Effector memory CD8-positive, alpha-beta T cell (primary cell): ENCODE measurements at regions not wholly inside any gene's neighbourhood (a gene's known extent, or its start where the extent isn't known, plus 50 kb on each side); places are given as distances from the start of the nearest gene placed in this dataset.

Experiments used
- ATAC-seq: fragments of 150-1000 bp; cut with Tn5 transposase; replicated peaks from 2 replicates; pipeline ENCODE4 v1.10.0; 2021; ENCODE audit warnings: mild to moderate bottlenecking, moderate library complexity
- DNase-seq, 3 experiments: peaks; one replicate each; pipeline ENCODE4 v3.0.0; 2021
- H3K27ac Mint-ChIP-seq, 2 donors: one replicate each; pipeline ENCODE4 v1.8.0; 2022; ENCODE audit warnings: mild to moderate bottlenecking in 2 of 2, mixed read lengths in 2 of 2, moderate library complexity in 2 of 2
- H3K27me3 Mint-ChIP-seq, 2 donors: one replicate each; pipeline ENCODE4 v1.8.0; 2022; ENCODE audit warnings: mixed read lengths in 2 of 2
- H3K36me3 Mint-ChIP-seq: one replicate; pipeline ENCODE4 v1.8.0; 2022; ENCODE audit warnings: mild to moderate bottlenecking, moderate library complexity, mixed read lengths; ENCODE audit not compliant: insufficient read depth
- H3K4me1 Mint-ChIP-seq, 2 donors: one replicate each; pipeline ENCODE4 v1.8.0; 2022; ENCODE audit warnings: low read depth in 2 of 2, mixed read lengths in 2 of 2
- H3K4me3 Mint-ChIP-seq, 2 donors: one replicate each; pipeline ENCODE4 v1.8.0; 2022; ENCODE audit warnings: mild to moderate bottlenecking in 2 of 2, mixed read lengths in 2 of 2, moderate library complexity in 2 of 2
- H3K9me3 Mint-ChIP-seq, 2 donors: one replicate each; pipeline ENCODE4 v1.8.0; 2022; ENCODE audit warnings: mixed read lengths in 2 of 2

GRCh38 chr10:111131168-111131799 lies 54.5 kb downstream of the ADRA2A start:
- ATAC-seq (no peak), DNase-seq (no peak)
- Mint-ChIP-seq H3K4me3 (no peak overlapping the region), H3K36me3 (no peaks in the 10 kb centered on the region), H3K9me3 (no peaks in the 10 kb centered on the region), H3K27ac (no peak overlapping the region), H3K4me1 (no peaks in the 10 kb centered on the region), H3K27me3 (peaks cover 63 to 65% of the 10 kb centered on the region in 2 donors)

- H3K27ac Mint-ChIP-seq, result no peak overlapping the region
Observed at GRCh38 chr10:111137007-111137406, 60.2 kb downstream of the ADRA2A start.

GRCh38 chr10:111137587-111137986 lies 60.8 kb downstream of the ADRA2A start:
- Mint-ChIP-seq H3K27ac (no peak overlapping the region), H3K4me1 (no peaks in the 10 kb centered on the region), H3K4me3 (no peak overlapping the region), H3K36me3 (no peaks in the 10 kb centered on the region), H3K9me3 (no peaks in the 10 kb centered on the region), H3K27me3 (peaks cover 70 to 74% of the 10 kb centered on the region in 2 donors)
- ATAC-seq, result no peak
- no peak for DNase-seq

More at GRCh38 chr10:111137007-111137406, 60.2 kb downstream of the ADRA2A start:
- Mint-ChIP-seq H3K36me3 (no peaks in the 10 kb centered on the region), H3K9me3 (no peaks in the 10 kb centered on the region), H3K4me1 (no peaks in the 10 kb centered on the region), H3K27me3 (peaks cover 71% of the 10 kb centered on the region in 2 donors), H3K4me3 (no peak overlapping the region)
- DNase-seq (no peak), ATAC-seq (no peak)

- H3K4me3 Mint-ChIP-seq, result no peak overlapping the region
- no peak for ATAC-seq
- no peaks in the 10 kb centered on the region for H3K9me3 Mint-ChIP-seq
- no peak overlapping the region for H3K27ac Mint-ChIP-seq
- no peak for DNase-seq
- H3K27me3 Mint-ChIP-seq, result peaks cover 63 to 77% of the 10 kb centered on the region in 2 donors
- no peaks in the 10 kb centered on the region for H3K4me1 Mint-ChIP-seq
- H3K36me3 Mint-ChIP-seq, result no peaks in the 10 kb centered on the region
Observed at GRCh38 chr10:111138544-111138943, 61.7 kb downstream of the ADRA2A start.

GRCh38 chr10:111139567-111139966 lies 62.7 kb downstream of the ADRA2A start:
- H3K27ac Mint-ChIP-seq, result no peak overlapping the region
- H3K4me1 Mint-ChIP-seq, result no peaks in the 10 kb centered on the region
- ATAC-seq (no peak), DNase-seq (no peak)
- no peak overlapping the region for H3K4me3 Mint-ChIP-seq
- H3K36me3 Mint-ChIP-seq, result no peaks in the 10 kb centered on the region
- peaks cover 53 to 67% of the 10 kb centered on the region in 2 donors for H3K27me3 Mint-ChIP-seq
- H3K9me3 Mint-ChIP-seq, result no peaks in the 10 kb centered on the region

GRCh38 chr10:111142092-111142768 lies 65.4 kb downstream of the ADRA2A start:
- peaks cover 45 to 48% of the 10 kb centered on the region in 2 donors for H3K27me3 Mint-ChIP-seq
- no peak overlapping the region for H3K27ac Mint-ChIP-seq
- no peak overlapping the region for H3K4me3 Mint-ChIP-seq
- peaks cover 9 to 12% of the 10 kb centered on the region in 2 donors for H3K4me1 Mint-ChIP-seq
- H3K36me3 Mint-ChIP-seq, result no peaks in the 10 kb centered on the region
- no peaks in the 10 kb centered on the region for H3K9me3 Mint-ChIP-seq
- ATAC-seq (no peak), DNase-seq (no peak)

- H3K27ac Mint-ChIP-seq, result no peak overlapping the region
- H3K4me3 Mint-ChIP-seq, result no peak overlapping the region
- no peaks in the 10 kb centered on the region for H3K9me3 Mint-ChIP-seq
- peak; percentile 31 for ATAC-seq
- peaks cover 9 to 12% of the 10 kb centered on the region in 2 donors for H3K4me1 Mint-ChIP-seq
- no peaks in the 10 kb centered on the region for H3K36me3 Mint-ChIP-seq
- no peak for DNase-seq
- H3K27me3 Mint-ChIP-seq, result peaks cover 57 to 62% of the 10 kb centered on the region in 2 donors
Observed at GRCh38 chr10:111146025-111146640, 69.3 kb downstream of the ADRA2A start.

- H3K9me3 Mint-ChIP-seq, result no peaks in the 10 kb centered on the region
- H3K27me3 Mint-ChIP-seq, result peaks cover 55 to 65% of the 10 kb centered on the region in 2 donors
- ATAC-seq, result no peak
- H3K36me3 Mint-ChIP-seq, result no peaks in the 10 kb centered on the region
- H3K27ac Mint-ChIP-seq, result no peak overlapping the region
- no peak overlapping the region for H3K4me3 Mint-ChIP-seq
- DNase-seq, result no peak
- H3K4me1 Mint-ChIP-seq, result peaks cover 9 to 12% of the 10 kb centered on the region in 2 donors
Observed at GRCh38 chr10:111148025-111148424, 71.2 kb downstream of the ADRA2A start.

- H3K4me3 Mint-ChIP-seq, result no peak overlapping the region
- H3K4me1 Mint-ChIP-seq, result peaks cover 9 to 12% of the 10 kb centered on the region in 2 donors
- DNase-seq, result no peak
- H3K36me3 Mint-ChIP-seq, result no peaks in the 10 kb centered on the region
- ATAC-seq, result no peak
- peaks cover 59 to 65% of the 10 kb centered on the region in 2 donors for H3K27me3 Mint-ChIP-seq
- no peaks in the 10 kb centered on the region for H3K9me3 Mint-ChIP-seq
- H3K27ac Mint-ChIP-seq, result no peak overlapping the region
Observed at GRCh38 chr10:111148440-111148839, 71.6 kb downstream of the ADRA2A start.

GRCh38 chr10:111150691-111151090 lies 73.9 kb downstream of the ADRA2A start:
- ATAC-seq, result no peak
- peaks cover 0 to 2% of the 10 kb centered on the region in 2 donors for H3K9me3 Mint-ChIP-seq
- H3K27me3 Mint-ChIP-seq, result peaks cover 70 to 84% of the 10 kb centered on the region in 2 donors
- H3K27ac Mint-ChIP-seq, result peak overlapping the region in 1 of 2 donors; percentile 20
- H3K4me1 Mint-ChIP-seq, result peaks cover 9 to 12% of the 10 kb centered on the region in 2 donors
- no peak overlapping the region for H3K4me3 Mint-ChIP-seq
- H3K36me3 Mint-ChIP-seq, result no peaks in the 10 kb centered on the region
- DNase-seq, result no peak

GRCh38 chr10:111151595-111152307 lies 74.9 kb downstream of the ADRA2A start:
- no peak for DNase-seq
- Mint-ChIP-seq H3K9me3 (peaks cover 0 to 2% of the 10 kb centered on the region in 2 donors), H3K27ac (no peak overlapping the region), H3K4me3 (no peak overlapping the region), H3K36me3 (no peaks in the 10 kb centered on the region), H3K4me1 (peaks cover 0 to 2% of the 10 kb centered on the region in 2 donors), H3K27me3 (peaks cover 79 to 94% of the 10 kb centered on the region in 2 donors)
- no peak for ATAC-seq

GRCh38 chr10:111156754-111157153 lies 79.9 kb downstream of the ADRA2A start:
- no peak overlapping the region for H3K4me3 Mint-ChIP-seq

GRCh38 chr10:111158595-111158994 lies 81.8 kb downstream of the ADRA2A start:
- H3K36me3 Mint-ChIP-seq, result no peaks in the 10 kb centered on the region
- no peaks in the 10 kb centered on the region for H3K4me1 Mint-ChIP-seq
- DNase-seq, result no peak
- no peak overlapping the region for H3K27ac Mint-ChIP-seq
- no peak for ATAC-seq
- no peak overlapping the region for H3K4me3 Mint-ChIP-seq
- H3K27me3 Mint-ChIP-seq, result peaks cover 58 to 71% of the 10 kb centered on the region in 2 donors
- H3K9me3 Mint-ChIP-seq, result peaks cover 0 to 2% of the 10 kb centered on the region in 2 donors

More at GRCh38 chr10:111156754-111157153, 79.9 kb downstream of the ADRA2A start:
- ATAC-seq (no peak), DNase-seq (no peak)
- Mint-ChIP-seq H3K4me1 (no peaks in the 10 kb centered on the region), H3K27ac (no peak overlapping the region), H3K9me3 (peaks cover 0 to 2% of the 10 kb centered on the region in 2 donors), H3K27me3 (peaks cover 63 to 71% of the 10 kb centered on the region in 2 donors), H3K36me3 (no peaks in the 10 kb centered on the region)
